ENCODE measurements at regions not wholly inside any gene's neighbourhood (a gene's known extent, or its start where the extent isn't known, plus 50 kb on each side); places are given as distances from the start of the nearest gene placed in this dataset.

GRCh38 chr15:34653992-34654391 is 70.5 kb upstream of the GOLGA8B start (continued):
- no peak for TF ChIP-seq ZBTB11 (CRISPR knock-in tag; IDR thresholded peaks at IDR 0.05)
- TF ChIP-seq DMBX1 (CRISPR knock-in tag; IDR thresholded peaks at IDR 0.05; ENCODE audit: borderline replicate concordance) = peak; percentile 60; the same call in 1 of the 2 replicates
- TF ChIP-seq, protein P1, sequence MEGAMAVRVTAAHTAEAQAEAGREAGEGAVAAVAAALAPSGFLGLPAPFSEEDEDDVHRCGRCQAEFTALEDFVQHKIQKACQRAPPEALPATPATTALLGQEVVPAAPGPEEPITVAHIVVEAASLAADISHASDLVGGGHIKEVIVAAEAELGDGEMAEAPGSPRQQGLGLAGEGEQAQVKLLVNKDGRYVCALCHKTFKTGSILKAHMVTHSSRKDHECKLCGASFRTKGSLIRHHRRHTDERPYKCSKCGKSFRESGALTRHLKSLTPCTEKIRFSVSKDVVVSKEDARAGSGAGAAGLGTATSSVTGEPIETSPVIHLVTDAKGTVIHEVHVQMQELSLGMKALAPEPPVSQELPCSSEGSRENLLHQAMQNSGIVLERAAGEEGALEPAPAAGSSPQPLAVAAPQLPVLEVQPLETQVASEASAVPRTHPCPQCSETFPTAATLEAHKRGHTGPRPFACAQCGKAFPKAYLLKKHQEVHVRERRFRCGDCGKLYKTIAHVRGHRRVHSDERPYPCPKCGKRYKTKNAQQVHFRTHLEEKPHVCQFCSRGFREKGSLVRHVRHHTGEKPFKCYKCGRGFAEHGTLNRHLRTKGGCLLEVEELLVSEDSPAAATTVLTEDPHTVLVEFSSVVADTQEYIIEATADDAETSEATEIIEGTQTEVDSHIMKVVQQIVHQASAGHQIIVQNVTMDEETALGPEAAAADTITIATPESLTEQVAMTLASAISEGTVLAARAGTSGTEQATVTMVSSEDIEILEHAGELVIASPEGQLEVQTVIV (CRISPR knock-in tag; IDR thresholded peaks at IDR 0.05; ENCODE audit: borderline replicate concordance) = no peak
- no peak for TF ChIP-seq CBX1 (IDR thresholded peaks at IDR 0.05; ENCODE audit: low read depth)
- TF ChIP-seq FOXA1 (IDR thresholded peaks at IDR 0.05; ENCODE audit: borderline replicate concordance) = no peak
- TF ChIP-seq ZNF140 (CRISPR knock-in tag; IDR thresholded peaks at IDR 0.05) = no peak
- no peak for TF ChIP-seq NFYB (IDR thresholded peaks at IDR 0.05; ENCODE audit: extremely low read depth, insufficient read length)
- TF ChIP-seq NFRKB (IDR thresholded peaks at IDR 0.05; ENCODE audit: low read depth) = 0 out of 2 replicates have a peak, but pooled peaks have one; percentile 33
- no peak for TF ChIP-seq NCOA1 (IDR thresholded peaks at IDR 0.05; ENCODE audit: low read depth)
- TF ChIP-seq HNRNPL (IDR thresholded peaks at IDR 0.05; ENCODE audit: low read depth, low read length) = no peak
- no peak for TF ChIP-seq ZNF830 (CRISPR knock-in tag; IDR thresholded peaks at IDR 0.05)
- TF ChIP-seq NR2F6 (CRISPR knock-in tag; IDR thresholded peaks at IDR 0.05) = no peak
- TF ChIP-seq ZNF277 (CRISPR knock-in tag; IDR thresholded peaks at IDR 0.05; ENCODE audit: borderline replicate concordance) = no peak
- TF ChIP-seq, protein P2, sequence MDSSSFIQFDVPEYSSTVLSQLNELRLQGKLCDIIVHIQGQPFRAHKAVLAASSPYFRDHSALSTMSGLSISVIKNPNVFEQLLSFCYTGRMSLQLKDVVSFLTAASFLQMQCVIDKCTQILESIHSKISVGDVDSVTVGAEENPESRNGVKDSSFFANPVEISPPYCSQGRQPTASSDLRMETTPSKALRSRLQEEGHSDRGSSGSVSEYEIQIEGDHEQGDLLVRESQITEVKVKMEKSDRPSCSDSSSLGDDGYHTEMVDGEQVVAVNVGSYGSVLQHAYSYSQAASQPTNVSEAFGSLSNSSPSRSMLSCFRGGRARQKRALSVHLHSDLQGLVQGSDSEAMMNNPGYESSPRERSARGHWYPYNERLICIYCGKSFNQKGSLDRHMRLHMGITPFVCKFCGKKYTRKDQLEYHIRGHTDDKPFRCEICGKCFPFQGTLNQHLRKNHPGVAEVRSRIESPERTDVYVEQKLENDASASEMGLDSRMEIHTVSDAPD (CRISPR knock-in tag; IDR thresholded peaks at IDR 0.05) = no peak
- TF ChIP-seq NCOR1 (IDR thresholded peaks at IDR 0.05) = no peak
- TF ChIP-seq AFF1 (IDR thresholded peaks at IDR 0.05; ENCODE audit: low read depth in 1 of 2, partially characterized antibody in 2 of 2) = peak in 1 of 2 experiments; percentile 27
